Testis (tissue), 2 donors: ENCODE measurements at regions not wholly inside any gene's neighbourhood (a gene's known extent, or its start where the extent isn't known, plus 50 kb on each side); places are given as distances from the start of the nearest gene placed in this dataset.
"Not testable (repeated sequence)": the region's sequence is repeated elsewhere in the genome, so short reads cannot be mapped to it uniquely, and the experiment has no call there.

Experiments used
- CTCF ChIP-seq, 3 experiments: fragments of 450-650 bp in 2 of 3; fragments of 200-600 bp in 1 of 3; sonication (generic) in 1 of 3; IDR thresholded peaks; one replicate each; pipeline ENCODE4 v1.5.1; 2016 to 2019; ENCODE audit warnings: antibody characterized with exemption in 3 of 3, mild to moderate bottlenecking in 2 of 3, moderate library complexity in 1 of 3
- POLR2A ChIP-seq: fragments of 450-650 bp; IDR thresholded peaks from one replicate; pipeline ENCODE4 v1.6.1; 2017; ENCODE audit warnings: antibody characterized with exemption, mild to moderate bottlenecking, moderate library complexity

DNA sequence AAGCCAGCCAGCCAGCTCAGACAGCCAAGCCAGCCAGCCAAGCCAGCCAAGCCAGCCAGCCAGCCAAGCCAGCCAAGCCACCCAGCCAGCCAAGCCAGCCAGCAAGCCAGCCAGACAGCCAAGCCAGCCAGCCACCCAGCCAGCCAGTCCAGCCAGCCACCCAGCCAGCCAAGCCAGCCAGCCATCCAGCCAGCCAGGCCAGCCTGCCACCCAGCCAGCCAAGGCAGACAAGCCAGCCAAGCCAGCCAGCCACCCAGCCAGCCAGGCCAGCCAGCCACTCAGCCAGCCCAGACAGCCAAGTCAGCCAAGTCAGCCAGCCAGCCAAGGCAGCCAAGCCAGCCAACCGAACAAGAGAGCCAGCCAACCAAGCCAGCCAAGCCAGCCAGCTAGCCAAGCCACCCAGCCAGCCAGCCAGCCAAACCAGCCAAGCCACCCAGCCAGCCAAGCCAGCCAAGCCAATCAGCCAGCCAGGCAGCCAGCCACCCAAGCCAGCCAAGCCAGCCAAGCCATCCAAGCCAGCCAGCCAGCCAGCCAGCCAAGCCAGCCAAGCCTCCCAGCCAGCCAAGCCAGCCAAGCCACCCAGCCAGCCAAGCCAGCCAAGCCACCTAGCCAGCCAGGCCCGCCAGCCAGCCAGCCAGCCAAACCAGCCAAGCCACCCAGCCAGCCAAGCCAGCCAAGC lies 319.3 kb upstream of the PLGLB2 start:
- not testable (repeated sequence) for TF ChIP-seq CTCF (IDR thresholded peaks at IDR 0.05); POLR2A
